HG03432 (cell line): ENCODE measurements at regions not wholly inside any gene's neighbourhood (a gene's known extent, or its start where the extent isn't known, plus 50 kb on each side); places are given as distances from the start of the nearest gene placed in this dataset.
"Not testable (repeated sequence)": the region's sequence is repeated elsewhere in the genome, so short reads cannot be mapped to it uniquely, and the experiment has no call there.

Experiments
- ATAC-seq: cut with Tn5 transposase; IDR thresholded peaks from one replicate; pipeline ENCODE4 v1.9.1; 2021; ENCODE audit warnings: mild to moderate bottlenecking, moderate library complexity; ENCODE audit not compliant: unreplicated experiment

- ATAC-seq = no peak
These were observed 51.5 kb upstream of the MAP3K1 start for GRCh38 chr5:56763711-56764466.

- no peak for ATAC-seq
These were observed 52.2 kb upstream of the MAP3K1 start for GRCh38 chr5:56763182-56763581.

GRCh38 chr5:56761151-56761885 lies 54.0 kb upstream of the MAP3K1 start:
- no peak for ATAC-seq

- ATAC-seq = no peak
These were observed 54.6 kb upstream of the MAP3K1 start for GRCh38 chr5:56760723-56761122.

- ATAC-seq = no peak
These were observed 55.7 kb upstream of the MAP3K1 start for GRCh38 chr5:56759521-56760216.

GRCh38 chr5:56757077-56757476 lies 58.3 kb upstream of the MAP3K1 start:
- no peak for ATAC-seq

- ATAC-seq = no peak
These were observed 60.3 kb upstream of the MAP3K1 start for GRCh38 chr5:56755036-56755555.

- ATAC-seq = not testable (repeated sequence)
These were observed 61.8 kb upstream of the MAP3K1 start for GRCh38 chr5:56753588-56753987.

- no peak for ATAC-seq
These were observed 63.6 kb upstream of the MAP3K1 start for GRCh38 chr5:56751572-56752313.

- no peak for ATAC-seq
These were observed 65.5 kb upstream of the MAP3K1 start for GRCh38 chr5:56749842-56750241.

- no peak for ATAC-seq
These were observed 68.6 kb upstream of the MAP3K1 start for GRCh38 chr5:56746553-56747339.

- no peak for ATAC-seq
These were observed 69.5 kb upstream of the MAP3K1 start for GRCh38 chr5:56745864-56746263.

GRCh38 chr5:56740868-56741267 lies 74.5 kb upstream of the MAP3K1 start:
- ATAC-seq = no peak

GRCh38 chr5:56739990-56740389 lies 75.4 kb upstream of the MAP3K1 start:
- no peak for ATAC-seq

- no peak for ATAC-seq
These were observed 77.3 kb upstream of the MAP3K1 start for GRCh38 chr5:56737951-56738606.

- ATAC-seq = no peak
These were observed 78.2 kb upstream of the MAP3K1 start for GRCh38 chr5:56737002-56737621.

- no peak for ATAC-seq
These were observed 79.3 kb upstream of the MAP3K1 start for GRCh38 chr5:56735849-56736641.

GRCh38 chr5:56734091-56734694 lies 81.2 kb upstream of the MAP3K1 start:
- ATAC-seq = no peak
